NB4 (cell line): ENCODE measurements at regions not wholly inside any gene's neighbourhood (a gene's known extent, or its start where the extent isn't known, plus 50 kb on each side); places are given as distances from the start of the nearest gene placed in this dataset.

Experiments used
- DNase-seq: peaks from one replicate; pipeline ENCODE4 v3.0.0; 2010; ENCODE audit warnings: low read depth
- H3K4me3 ChIP-seq: one replicate; pipeline ENCODE4 v1.5.1; 2011; ENCODE audit warnings: mild to moderate bottlenecking, low read depth, low read length, moderate library complexity
- CTCF ChIP-seq: IDR thresholded peaks from one replicate; pipeline ENCODE4 v1.5.1; 2012; ENCODE audit warnings: low read depth, low read length
- MAX ChIP-seq: IDR thresholded peaks from 2 replicates; pipeline ENCODE4 v1.6.1; 2011; ENCODE audit warnings: low read depth, low read length
- MYC ChIP-seq: IDR thresholded peaks from 2 replicates; pipeline ENCODE4 v1.6.1; 2011; ENCODE audit warnings: low read depth, low read length
- POLR2A ChIP-seq: IDR thresholded peaks from 2 replicates; pipeline ENCODE4 v1.6.1; 2011; ENCODE audit warnings: mild to moderate bottlenecking; ENCODE audit not compliant: insufficient read length; ENCODE audit errors: extremely low read depth

GRCh38 chr10:78185693-78186055 lies 152.0 kb downstream of the RPS24 start:
- DNase-seq: no peak
- TF ChIP-seq CTCF: no peak
- TF ChIP-seq MYC: no peak
- TF ChIP-seq POLR2A: no peak
- TF ChIP-seq MAX: no peak
- H3K4me3 ChIP-seq: no peak overlapping the region

- TF ChIP-seq MAX: no peak
- DNase-seq: no peak
- no peak overlapping the region for H3K4me3 ChIP-seq
Observed at GRCh38 chr10:78186572-78186971, 152.9 kb downstream of the RPS24 start.

- no peak for DNase-seq
Observed at GRCh38 chr10:78187371-78187770, 153.7 kb downstream of the RPS24 start.

GRCh38 chr10:78188446-78188845 lies 154.8 kb downstream of the RPS24 start:
- DNase-seq: no peak
- TF ChIP-seq POLR2A (no peak), CTCF (no peak), MYC (no peak), MAX (no peak)
- H3K4me3 ChIP-seq: no peak overlapping the region

More at GRCh38 chr10:78187371-78187770, 153.7 kb downstream of the RPS24 start:
- H3K4me3 ChIP-seq: no peak overlapping the region
- no peak for TF ChIP-seq MAX
- no peak for TF ChIP-seq MYC
- no peak for TF ChIP-seq POLR2A
- TF ChIP-seq CTCF: no peak

GRCh38 chr10:78190051-78190825 lies 156.6 kb downstream of the RPS24 start:
- no peak for DNase-seq
- TF ChIP-seq CTCF (no peak), POLR2A (no peak), MYC (no peak), MAX (no peak)

GRCh38 chr10:78191301-78191700 lies 157.6 kb downstream of the RPS24 start:
- DNase-seq: no peak
- no peak for TF ChIP-seq MYC
- no peak for TF ChIP-seq POLR2A
- no peak for TF ChIP-seq MAX
- no peak for TF ChIP-seq CTCF
- no peak overlapping the region for H3K4me3 ChIP-seq

More at GRCh38 chr10:78190051-78190825, 156.6 kb downstream of the RPS24 start:
- no peak overlapping the region for H3K4me3 ChIP-seq
